ENCODE measurements at regions not wholly inside any gene's neighbourhood (a gene's known extent, or its start where the extent isn't known, plus 50 kb on each side); places are given as distances from the start of the nearest gene placed in this dataset.

DNA sequence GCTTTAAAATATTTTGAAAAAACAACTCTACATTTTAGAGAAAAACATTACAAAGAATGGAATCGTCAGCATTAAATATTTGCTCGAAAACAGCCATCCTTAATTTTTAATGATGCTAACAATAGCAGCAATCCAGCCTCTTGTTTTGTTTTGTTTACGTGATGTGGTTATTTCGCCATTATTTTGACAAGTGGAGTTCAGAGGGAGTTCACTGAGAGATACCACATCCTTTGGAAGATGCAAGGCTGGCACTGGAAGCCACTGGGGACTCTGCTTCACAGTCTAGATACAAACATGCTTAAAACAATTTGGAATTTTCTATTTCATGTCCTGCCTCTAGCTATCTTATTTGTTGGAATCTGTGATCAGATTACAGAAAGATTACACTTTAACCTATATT is 556.3 kb downstream of the PCDH17 start:
- Histone ChIP-seq H3K4me1 (ENCODE audit: control insufficient read depth in 1 of 2, low read depth in 2 of 2) (no peaks in the 10 kb centered on the region), H3K4me3 (no peak overlapping the region), H3K9me3 (no peaks in the 10 kb centered on the region), H3K36me3 (no peaks in the 10 kb centered on the region), H3K27me3 (replicated peaks; ENCODE audit: insufficient read depth) (no peaks in the 10 kb centered on the region), H3K27ac (no peak overlapping the region)
- DNase-seq (ENCODE audit: low spot score), result no peak
- TF ChIP-seq, protein P1, sequence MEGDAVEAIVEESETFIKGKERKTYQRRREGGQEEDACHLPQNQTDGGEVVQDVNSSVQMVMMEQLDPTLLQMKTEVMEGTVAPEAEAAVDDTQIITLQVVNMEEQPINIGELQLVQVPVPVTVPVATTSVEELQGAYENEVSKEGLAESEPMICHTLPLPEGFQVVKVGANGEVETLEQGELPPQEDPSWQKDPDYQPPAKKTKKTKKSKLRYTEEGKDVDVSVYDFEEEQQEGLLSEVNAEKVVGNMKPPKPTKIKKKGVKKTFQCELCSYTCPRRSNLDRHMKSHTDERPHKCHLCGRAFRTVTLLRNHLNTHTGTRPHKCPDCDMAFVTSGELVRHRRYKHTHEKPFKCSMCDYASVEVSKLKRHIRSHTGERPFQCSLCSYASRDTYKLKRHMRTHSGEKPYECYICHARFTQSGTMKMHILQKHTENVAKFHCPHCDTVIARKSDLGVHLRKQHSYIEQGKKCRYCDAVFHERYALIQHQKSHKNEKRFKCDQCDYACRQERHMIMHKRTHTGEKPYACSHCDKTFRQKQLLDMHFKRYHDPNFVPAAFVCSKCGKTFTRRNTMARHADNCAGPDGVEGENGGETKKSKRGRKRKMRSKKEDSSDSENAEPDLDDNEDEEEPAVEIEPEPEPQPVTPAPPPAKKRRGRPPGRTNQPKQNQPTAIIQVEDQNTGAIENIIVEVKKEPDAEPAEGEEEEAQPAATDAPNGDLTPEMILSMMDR (IDR thresholded peaks at IDR 0.05), result no peak
- no peak for ATAC-seq (ENCODE audit: insufficient number of reproducible peaks, low FRiP score, low read depth)

DNA sequence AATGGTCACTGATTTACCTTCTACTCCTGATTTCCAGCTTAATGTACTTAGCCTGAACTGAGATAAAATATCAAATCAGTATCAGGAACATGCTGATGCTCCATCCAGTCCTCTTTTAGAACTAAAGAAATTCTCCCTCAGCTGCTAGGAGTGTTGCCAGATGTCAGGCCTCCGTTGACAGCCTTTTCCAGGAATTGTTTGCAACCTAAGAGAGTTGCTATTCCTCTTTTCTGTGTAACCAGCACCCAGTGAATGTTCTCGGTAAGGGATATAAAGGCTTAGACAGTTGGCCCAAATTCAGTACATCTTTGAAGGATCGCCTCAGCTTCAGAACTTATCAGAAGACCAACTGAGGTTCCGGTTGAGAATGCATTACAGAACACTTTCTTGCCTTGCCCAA is 559.0 kb downstream of the PCDH17 start:
- H3K4me1 ChIP-seq (ENCODE audit: control insufficient read depth in 1 of 2, low read depth in 2 of 2), result no peaks in the 10 kb centered on the region
- no peak for ATAC-seq (ENCODE audit: insufficient number of reproducible peaks, low FRiP score, low read depth)

DNA sequence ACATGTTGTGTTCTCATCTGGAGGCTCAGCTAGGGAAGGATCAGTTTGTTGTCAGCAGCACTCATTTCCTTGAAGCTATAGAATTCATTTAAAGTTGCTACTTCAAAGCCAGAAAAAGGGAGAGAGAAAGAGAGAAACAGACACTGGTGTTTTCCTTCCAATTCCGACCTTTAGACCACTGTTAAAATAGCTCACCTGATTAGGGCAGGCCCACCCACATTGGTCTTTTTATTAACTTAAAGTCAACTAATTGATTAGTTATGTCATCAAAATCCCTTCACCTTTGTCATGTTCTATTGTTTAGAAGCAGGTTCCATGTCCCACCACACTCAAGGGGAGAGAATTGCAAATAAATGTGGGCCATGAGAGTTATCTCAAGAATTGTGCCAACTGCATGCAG is 560.2 kb downstream of the PCDH17 start:
- no peak for DNase-seq (ENCODE audit: low spot score)
- TF ChIP-seq, protein P1 (IDR thresholded peaks at IDR 0.05), result no peak
- H3K9me3 ChIP-seq, result no peaks in the 10 kb centered on the region
- H3K4me1 ChIP-seq (ENCODE audit: control insufficient read depth in 1 of 2, low read depth in 2 of 2), result no peaks in the 10 kb centered on the region
- no peaks in the 10 kb centered on the region for H3K36me3 ChIP-seq
- no peak overlapping the region for H3K27ac ChIP-seq
- no peaks in the 10 kb centered on the region for H3K27me3 ChIP-seq (replicated peaks; ENCODE audit: insufficient read depth)
- ATAC-seq (ENCODE audit: insufficient number of reproducible peaks, low FRiP score, low read depth), result no peak
- no peak overlapping the region for H3K4me3 ChIP-seq

More for the DNA sequence above, 559.0 kb downstream of the PCDH17 start:
- H3K27ac ChIP-seq, result no peak overlapping the region
- H3K4me3 ChIP-seq, result no peak overlapping the region
- H3K27me3 ChIP-seq (replicated peaks; ENCODE audit: insufficient read depth), result no peaks in the 10 kb centered on the region
- no peaks in the 10 kb centered on the region for H3K9me3 ChIP-seq
- H3K36me3 ChIP-seq, result no peaks in the 10 kb centered on the region
- no peak for DNase-seq (ENCODE audit: low spot score)
- TF ChIP-seq, protein P1 (IDR thresholded peaks at IDR 0.05), result no peak

DNA sequence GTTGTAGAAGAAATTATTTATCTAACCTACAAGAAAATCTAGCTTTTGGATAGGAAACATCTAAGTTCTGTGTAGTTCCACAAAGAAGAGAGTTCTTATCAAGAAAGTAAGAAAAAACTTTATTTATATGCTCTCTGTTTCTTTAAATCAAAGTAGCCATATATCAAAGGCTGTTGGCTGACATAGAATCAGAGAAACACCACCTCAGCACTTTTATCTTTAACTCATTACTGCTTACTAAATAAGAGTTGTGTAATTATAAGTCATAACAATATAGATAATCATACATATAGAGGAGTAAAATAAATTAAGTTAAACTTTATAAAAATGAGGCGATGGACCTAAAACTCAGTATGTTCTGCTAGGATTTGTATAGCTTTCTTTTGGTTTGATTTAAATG is 570.6 kb downstream of the PCDH17 start:
- no peak for ATAC-seq (ENCODE audit: insufficient number of reproducible peaks, low FRiP score, low read depth)
- no peak overlapping the region for H3K27ac ChIP-seq
- no peak for DNase-seq (ENCODE audit: low spot score)
- TF ChIP-seq, protein P1 (IDR thresholded peaks at IDR 0.05), result no peak
- no peaks in the 10 kb centered on the region for H3K9me3 ChIP-seq
- H3K27me3 ChIP-seq (replicated peaks; ENCODE audit: insufficient read depth), result no peaks in the 10 kb centered on the region
- no peak overlapping the region for H3K4me3 ChIP-seq
- H3K4me1 ChIP-seq (ENCODE audit: control insufficient read depth in 1 of 2, low read depth in 2 of 2), result no peaks in the 10 kb centered on the region
- no peaks in the 10 kb centered on the region for H3K36me3 ChIP-seq

DNA sequence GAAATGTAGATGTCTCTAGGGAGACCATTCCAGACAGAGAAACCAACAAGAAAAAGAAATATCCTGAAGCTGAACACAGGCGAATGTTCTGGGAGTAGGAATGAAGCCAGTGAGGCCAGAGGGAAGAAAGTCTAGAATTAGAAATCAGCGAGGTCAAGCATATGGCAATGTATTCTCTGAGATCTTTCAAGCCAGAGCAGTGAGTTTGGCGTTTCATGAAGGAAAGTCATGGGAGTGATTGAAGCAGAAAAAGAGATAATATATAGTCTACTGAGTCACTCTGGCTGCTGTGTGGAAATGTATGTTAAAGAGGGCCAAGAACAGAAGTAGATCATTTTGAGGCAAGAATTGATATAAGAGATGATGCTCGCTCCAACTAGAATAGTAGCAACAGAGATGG is 576.0 kb downstream of the PCDH17 start:
- TF ChIP-seq, protein P1 (IDR thresholded peaks at IDR 0.05), result no peak
- Histone ChIP-seq H3K9me3 (no peaks in the 10 kb centered on the region), H3K4me1 (ENCODE audit: control insufficient read depth in 1 of 2, low read depth in 2 of 2) (no peaks in the 10 kb centered on the region), H3K4me3 (no peak overlapping the region), H3K27ac (no peak overlapping the region), H3K27me3 (replicated peaks; ENCODE audit: insufficient read depth) (no peaks in the 10 kb centered on the region), H3K36me3 (no peaks in the 10 kb centered on the region)
- ATAC-seq (ENCODE audit: insufficient number of reproducible peaks, low FRiP score, low read depth), result no peak
- no peak for DNase-seq (ENCODE audit: low spot score)

Data from thoracic aorta (tissue), 2 donors.